HG03558 (cell line): ENCODE measurements at regions not wholly inside any gene's neighbourhood (a gene's known extent, or its start where the extent isn't known, plus 50 kb on each side); places are given as distances from the start of the nearest gene placed in this dataset.

Experiments
- ATAC-seq: cut with Tn5 transposase; IDR thresholded peaks from one replicate; pipeline ENCODE4 v1.9.1; 2021; ENCODE audit warnings: moderate number of reproducible peaks; ENCODE audit not compliant: unreplicated experiment; ENCODE audit errors: extremely low read depth

- no peak for ATAC-seq
These were observed 446.5 kb downstream of the INHBA start for GRCh38 chr7:41256186-41256945.

- no peak for ATAC-seq
These were observed 447.2 kb downstream of the INHBA start for GRCh38 chr7:41255716-41256115.

GRCh38 chr7:41255113-41255512 lies 447.8 kb downstream of the INHBA start:
- no peak for ATAC-seq

- ATAC-seq = no peak
These were observed 449.9 kb downstream of the INHBA start for GRCh38 chr7:41252957-41253356.

- ATAC-seq = no peak
These were observed 450.3 kb downstream of the INHBA start for GRCh38 chr7:41252551-41252950.

- no peak for ATAC-seq
These were observed 455.6 kb downstream of the INHBA start for GRCh38 chr7:41247143-41247865.

GRCh38 chr7:41245916-41246315 lies 457.0 kb downstream of the INHBA start:
- no peak for ATAC-seq

- ATAC-seq = no peak
These were observed 458.6 kb downstream of the INHBA start for GRCh38 chr7:41244246-41244645.

GRCh38 chr7:41241641-41242040 lies 461.2 kb downstream of the INHBA start:
- no peak for ATAC-seq

- ATAC-seq = no peak
These were observed 463.3 kb downstream of the INHBA start for GRCh38 chr7:41239596-41239995.

- no peak for ATAC-seq
These were observed 464.0 kb downstream of the INHBA start for GRCh38 chr7:41238851-41239331.

- no peak for ATAC-seq
These were observed 464.9 kb downstream of the INHBA start for GRCh38 chr7:41237956-41238355.

- no peak for ATAC-seq
These were observed 470.8 kb downstream of the INHBA start for GRCh38 chr7:41232086-41232485.

GRCh38 chr7:41224063-41224763 lies 478.7 kb downstream of the INHBA start:
- no peak for ATAC-seq

GRCh38 chr7:41222746-41223145 lies 480.1 kb downstream of the INHBA start:
- ATAC-seq = no peak

GRCh38 chr7:41220266-41220665 lies 482.6 kb downstream of the INHBA start:
- no peak for ATAC-seq

- no peak for ATAC-seq
These were observed 483.6 kb downstream of the INHBA start for GRCh38 chr7:41219276-41219675.

GRCh38 chr7:41217306-41217705 lies 485.6 kb downstream of the INHBA start:
- ATAC-seq = no peak

- ATAC-seq = no peak
These were observed 495.7 kb downstream of the INHBA start for GRCh38 chr7:41207141-41207540.

- no peak for ATAC-seq
These were observed 496.6 kb downstream of the INHBA start for GRCh38 chr7:41206267-41206666.

- ATAC-seq = peak; percentile 77
These were observed 497.3 kb downstream of the INHBA start for GRCh38 chr7:41205600-41205999.
